Gastrocnemius medialis (tissue), 4 donors: ENCODE measurements at regions not wholly inside any gene's neighbourhood (a gene's known extent, or its start where the extent isn't known, plus 50 kb on each side); places are given as distances from the start of the nearest gene placed in this dataset.

Experiments
- POLR2A ChIP-seq, 2 donors: fragments of 450-650 bp; IDR thresholded peaks; one replicate each; pipeline ENCODE4 v1.6.1; 2017; ENCODE audit warnings: antibody characterized with exemption in 2 of 2, mild to moderate bottlenecking in 2 of 2, moderate library complexity in 2 of 2
- TF ChIP-seq, protein P1 (sequence below), 5 experiments: fragments of 450-650 bp in 3 of 5; fragments of 200-600 bp in 2 of 5; sonication (generic) in 2 of 5; IDR thresholded peaks in 4 of 5; conservative IDR thresholded peaks in 1 of 5; 1 replicate in 4 of 5; 2 replicates in 1 of 5; pipeline ENCODE4 v1.5.1; 2016 to 2019; ENCODE audit warnings: antibody characterized with exemption in 5 of 5, mild to moderate bottlenecking in 3 of 5, moderate library complexity in 3 of 5

GRCh38 chr20:6616421-6616820 lies 151.1 kb upstream of the BMP2 start:
- TF ChIP-seq POLR2A (IDR thresholded peaks at IDR 0.05), result no peak
- TF ChIP-seq, protein P1, sequence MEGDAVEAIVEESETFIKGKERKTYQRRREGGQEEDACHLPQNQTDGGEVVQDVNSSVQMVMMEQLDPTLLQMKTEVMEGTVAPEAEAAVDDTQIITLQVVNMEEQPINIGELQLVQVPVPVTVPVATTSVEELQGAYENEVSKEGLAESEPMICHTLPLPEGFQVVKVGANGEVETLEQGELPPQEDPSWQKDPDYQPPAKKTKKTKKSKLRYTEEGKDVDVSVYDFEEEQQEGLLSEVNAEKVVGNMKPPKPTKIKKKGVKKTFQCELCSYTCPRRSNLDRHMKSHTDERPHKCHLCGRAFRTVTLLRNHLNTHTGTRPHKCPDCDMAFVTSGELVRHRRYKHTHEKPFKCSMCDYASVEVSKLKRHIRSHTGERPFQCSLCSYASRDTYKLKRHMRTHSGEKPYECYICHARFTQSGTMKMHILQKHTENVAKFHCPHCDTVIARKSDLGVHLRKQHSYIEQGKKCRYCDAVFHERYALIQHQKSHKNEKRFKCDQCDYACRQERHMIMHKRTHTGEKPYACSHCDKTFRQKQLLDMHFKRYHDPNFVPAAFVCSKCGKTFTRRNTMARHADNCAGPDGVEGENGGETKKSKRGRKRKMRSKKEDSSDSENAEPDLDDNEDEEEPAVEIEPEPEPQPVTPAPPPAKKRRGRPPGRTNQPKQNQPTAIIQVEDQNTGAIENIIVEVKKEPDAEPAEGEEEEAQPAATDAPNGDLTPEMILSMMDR (IDR thresholded peaks at IDR 0.05 in 4 of 5, conservative IDR thresholded peaks at IDR 0.05 in 1 of 5), result no peak
